Kasumi-1 (cell line): ENCODE measurements at regions not wholly inside any gene's neighbourhood (a gene's known extent, or its start where the extent isn't known, plus 50 kb on each side); places are given as distances from the start of the nearest gene placed in this dataset.
"Not testable (repeated sequence)": the region's sequence is repeated elsewhere in the genome, so short reads cannot be mapped to it uniquely, and the experiment has no call there.

ENCODE experiments used
- DNase-seq, 2 experiments: peaks; one replicate each; lab custom pipeline; 2025; lab: John Stamatoyannopoulos, UW

DNA sequence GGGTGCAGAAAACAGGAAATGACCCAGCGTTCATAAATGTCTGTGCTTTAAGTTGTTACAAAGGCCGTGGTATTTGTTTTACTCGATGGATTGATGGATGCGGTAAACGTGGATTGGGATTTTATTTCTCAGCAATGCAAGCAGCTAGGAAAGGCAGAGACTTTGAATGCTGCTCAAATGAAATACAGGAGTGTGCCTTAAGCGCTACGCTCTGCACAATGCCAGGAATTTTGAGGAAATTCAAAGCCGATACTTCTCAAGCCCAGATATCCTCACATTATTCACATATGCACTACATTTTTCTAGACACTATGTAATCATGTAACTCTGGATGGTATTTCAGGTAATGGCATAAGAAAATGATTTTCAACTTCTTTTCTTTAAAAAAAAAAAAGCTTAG is 514.3 kb upstream of the ADARB2 start:
- no peak for DNase-seq

DNA sequence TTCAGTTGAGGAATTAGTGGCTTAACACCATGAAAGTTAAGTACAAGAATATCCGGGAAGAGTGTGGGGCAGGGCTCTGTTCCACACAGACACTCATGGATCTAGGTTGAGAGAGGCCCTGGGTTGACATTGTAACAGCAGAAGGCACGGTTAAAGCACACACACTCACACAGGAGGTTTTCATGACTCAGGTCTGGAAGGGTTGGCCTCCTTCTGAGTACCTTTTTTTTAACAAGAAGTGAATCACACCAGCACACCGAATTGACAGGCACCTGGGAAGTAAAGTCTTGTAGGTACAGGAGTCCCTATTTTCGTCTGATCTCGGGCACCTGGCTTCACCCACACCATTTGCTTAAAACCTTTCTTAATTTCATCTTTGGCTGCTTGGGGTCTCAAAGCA is 509.4 kb upstream of the ADARB2 start:
- DNase-seq, result no peak

DNA sequence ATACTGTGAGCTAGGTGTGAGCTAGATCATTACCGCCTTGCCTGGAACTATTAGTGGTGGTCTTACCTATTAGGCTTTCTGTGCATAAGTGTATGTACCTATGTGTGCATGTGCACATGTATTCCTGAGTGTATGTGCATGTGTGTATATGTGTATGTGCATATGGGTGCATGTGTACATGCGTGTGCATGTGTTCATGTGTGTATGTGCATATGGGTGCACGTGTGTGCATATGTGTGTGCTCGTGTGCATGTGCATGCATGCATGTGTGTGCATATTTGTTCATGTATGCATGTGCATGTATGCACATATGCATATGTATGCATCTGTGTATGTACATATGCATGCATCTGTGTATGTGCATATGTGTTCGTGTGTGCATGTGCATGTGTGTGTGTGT is 508.3 kb upstream of the ADARB2 start:
- DNase-seq, result no peak

DNA sequence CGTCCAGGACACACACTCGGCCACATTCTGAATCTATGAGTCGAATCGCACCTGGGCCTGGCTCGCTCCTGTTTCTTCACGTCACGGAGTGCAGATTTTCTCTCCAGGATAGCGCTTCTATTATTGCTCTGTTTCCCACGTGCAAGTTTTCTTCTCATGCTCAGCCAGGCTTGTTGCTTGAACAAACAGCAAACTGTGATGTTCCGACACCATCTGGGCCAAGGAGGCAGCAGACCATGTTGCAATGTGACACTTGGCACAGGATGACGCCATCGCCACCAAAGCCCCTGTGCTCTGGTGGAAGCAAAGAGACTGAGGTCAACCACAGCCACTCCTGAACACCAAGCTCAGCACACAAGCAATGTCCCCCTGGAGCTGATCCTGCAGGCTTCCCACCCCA is 507.1 kb upstream of the ADARB2 start:
- DNase-seq, result no peak

DNA sequence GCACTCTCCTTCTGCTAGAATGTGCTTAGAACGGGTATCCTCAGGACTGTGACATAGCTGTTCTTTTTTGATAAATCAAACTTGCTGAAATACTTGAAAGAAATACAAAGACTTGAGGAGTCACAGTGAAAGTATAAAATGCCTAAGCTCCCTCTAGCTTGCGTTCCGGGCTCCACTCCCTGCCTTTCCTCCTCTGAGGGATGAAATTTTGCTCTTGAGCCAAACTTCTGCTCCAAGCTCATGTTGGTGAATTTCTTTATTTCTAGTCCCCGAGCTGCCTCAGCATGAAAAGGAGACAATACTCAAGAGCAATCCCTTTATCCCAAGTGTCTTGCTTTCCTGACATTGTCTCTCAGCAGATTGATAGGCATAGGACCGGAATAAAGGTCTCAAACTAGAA is 499.6 kb upstream of the ADARB2 start:
- DNase-seq, result no peak

DNA sequence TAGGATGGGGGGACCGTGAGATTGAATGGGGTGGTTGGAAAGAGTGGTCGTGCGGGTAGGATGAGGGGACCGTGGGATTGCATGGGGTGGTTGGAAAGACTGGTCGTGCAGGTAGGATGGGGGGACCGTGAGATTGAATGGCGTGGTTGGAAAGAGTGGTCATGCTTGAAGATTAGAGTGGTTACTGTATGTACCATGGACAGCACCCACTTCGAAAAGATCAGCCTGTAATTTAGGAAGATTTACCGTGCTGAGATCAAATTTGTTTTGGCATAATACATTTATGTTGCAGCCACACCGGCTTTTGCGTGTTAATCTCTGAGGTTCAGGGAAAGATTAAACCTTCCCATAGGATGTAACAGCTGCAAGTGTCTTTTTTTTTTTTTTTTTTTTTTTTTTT is 495.2 kb upstream of the ADARB2 start:
- peak in 1 of 2 experiments; percentile 2 for DNase-seq

DNA sequence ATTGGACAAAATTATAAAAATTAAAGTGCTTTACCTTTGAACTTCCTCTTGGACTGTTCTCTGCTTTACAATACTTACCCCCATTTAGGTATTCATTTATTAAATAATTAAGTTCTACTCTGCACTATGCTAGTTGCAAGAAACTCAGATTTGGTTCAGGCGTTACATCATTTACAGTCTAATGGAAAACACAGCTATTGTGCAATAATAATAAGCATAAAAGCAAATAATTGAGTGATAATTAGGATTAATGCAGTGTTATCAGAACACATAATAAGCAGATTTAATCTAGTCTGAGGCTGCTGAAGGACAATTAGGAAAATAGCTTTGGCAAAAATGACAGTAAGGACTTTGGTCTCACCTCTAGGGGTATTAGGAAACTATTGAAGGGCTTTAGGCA is 493.2 kb upstream of the ADARB2 start:
- no peak for DNase-seq

DNA sequence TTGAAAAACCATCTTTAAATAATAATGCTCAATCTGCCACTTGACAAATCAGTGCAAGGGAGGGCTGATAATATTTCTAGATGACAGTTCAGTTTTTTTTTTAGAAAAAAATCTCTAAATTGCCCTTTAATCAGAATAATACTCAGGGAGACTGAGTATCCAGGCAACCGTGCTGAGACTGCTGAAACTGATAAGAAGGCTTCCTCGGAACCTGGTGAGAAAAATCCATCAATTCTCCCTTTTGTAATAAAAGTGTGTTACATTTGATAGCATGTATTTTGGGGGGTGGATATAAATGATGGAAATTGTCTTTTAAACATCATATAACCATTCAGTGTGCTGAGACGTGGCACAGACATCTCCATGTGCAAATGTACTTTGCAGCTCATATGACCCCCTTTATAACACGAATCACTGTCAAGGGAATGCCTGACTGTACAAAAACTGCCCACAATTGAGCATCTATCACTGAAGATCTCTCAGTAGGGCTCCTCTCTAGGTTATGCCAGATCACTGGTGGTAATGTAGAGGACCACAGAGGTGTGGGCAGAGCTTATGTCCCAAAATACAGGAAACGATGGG is 491.1 kb upstream of the ADARB2 start:
- no peak for DNase-seq

DNA sequence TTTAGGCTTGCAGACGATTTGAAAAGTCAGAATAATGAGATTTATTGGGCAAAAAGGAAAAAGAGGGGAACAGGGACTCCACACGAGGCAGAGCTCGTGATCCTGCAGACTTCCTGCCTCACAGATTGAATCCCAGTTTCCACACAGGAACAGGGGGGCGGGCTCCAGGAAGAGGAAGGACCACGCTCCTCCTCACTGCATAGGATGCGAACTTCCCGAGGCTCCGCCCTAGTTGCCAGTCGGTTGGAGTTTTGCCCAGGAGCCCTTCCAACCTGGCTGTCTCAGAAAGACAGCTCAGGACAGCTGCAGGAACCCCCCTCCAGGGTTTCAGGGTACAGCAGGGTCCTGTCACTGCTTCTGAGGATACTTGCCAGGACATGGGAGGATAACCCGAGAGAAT is 488.3 kb upstream of the ADARB2 start:
- DNase-seq, result no peak

DNA sequence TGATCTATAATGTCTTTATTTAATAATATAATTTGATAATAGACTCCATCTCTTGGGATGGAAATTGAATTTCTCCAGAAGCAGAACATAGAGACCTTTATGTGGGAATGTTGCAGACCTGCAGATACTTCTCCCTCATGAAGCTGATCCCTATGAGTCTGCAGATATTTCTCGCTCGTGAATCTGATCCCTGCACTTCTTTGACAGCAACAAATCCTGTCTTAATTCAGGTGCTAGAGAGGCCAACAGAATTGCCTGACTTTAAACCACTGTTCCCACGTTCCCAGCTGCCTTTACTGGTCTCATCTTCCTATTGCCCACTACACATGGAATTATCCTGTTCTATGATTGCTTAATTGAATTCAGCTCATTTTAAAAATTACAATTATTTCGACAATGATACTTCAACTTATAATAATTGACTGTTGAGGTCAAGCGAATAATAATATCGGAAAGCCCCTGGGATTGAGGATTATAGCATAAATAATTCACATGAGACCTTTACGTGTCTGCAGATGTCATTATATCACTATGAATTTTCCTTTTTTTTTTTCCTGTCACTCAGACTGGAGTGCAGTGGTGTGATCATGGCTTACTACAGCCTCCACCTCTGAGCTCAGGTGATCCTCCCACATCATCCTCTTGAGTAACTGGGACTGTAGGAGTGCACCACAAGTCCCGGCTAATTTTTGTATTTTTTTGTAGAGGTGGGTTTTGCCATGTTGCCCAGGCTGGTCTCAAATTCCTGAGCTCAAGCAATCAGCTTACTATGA is 486.4 kb upstream of the ADARB2 start:
- no peak for DNase-seq

DNA sequence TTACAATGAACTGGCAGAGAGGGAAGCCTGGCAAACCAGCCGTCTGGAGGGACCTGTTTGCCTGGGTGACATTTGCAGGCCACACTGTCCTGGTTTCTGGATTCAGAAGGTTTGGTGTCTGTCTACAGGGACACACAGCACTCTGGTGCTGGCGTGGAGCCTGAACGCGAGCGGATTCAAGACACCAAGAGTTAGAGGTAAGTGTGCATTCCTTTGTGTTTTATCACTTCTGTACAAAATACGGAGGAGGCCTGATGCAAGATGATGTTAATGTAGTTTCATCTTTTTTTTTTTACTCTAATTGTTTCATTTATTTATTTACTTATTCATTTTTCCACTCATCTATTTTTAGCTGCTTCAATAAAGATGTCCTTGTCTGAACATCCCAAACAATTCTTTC is 485.3 kb upstream of the ADARB2 start:
- DNase-seq, result no peak

DNA sequence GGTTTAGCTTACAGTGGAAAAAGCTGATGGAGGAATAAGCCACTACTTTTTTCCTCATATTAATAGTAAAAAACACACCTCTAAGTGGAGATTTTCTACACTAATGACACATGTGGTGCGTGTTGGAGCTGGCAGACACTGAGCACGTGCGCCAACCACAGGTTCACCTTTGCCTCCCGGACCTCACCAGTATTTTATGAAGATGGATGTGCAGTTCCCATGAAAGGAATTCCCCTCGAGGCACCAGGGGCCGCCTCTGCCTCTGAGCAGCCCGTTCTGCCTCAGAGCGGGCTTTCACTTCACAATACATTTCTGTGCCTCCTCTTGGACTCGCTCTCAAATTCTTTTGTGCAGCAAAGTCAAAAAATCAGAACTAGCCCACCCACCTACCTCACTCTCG is 477.5 kb upstream of the ADARB2 start:
- no peak for DNase-seq

DNA sequence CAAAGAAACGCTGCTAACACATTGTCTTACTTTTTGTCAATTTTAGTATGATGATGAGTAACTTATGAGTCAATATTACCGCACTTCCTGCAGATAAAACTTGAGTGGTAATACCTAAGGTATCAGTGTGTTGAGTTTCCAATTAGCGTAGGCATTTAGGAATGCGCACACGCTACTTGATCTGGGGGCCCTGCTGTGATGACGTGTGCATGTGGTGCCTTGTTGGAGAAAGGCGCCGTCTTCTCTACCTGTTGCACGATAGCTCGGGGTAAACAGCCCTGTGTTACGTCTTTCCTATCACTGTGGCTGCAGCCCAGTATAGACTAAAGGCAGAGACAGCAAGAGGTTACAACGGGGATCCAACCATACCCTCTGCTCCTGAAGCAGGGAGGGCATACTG is 476.8 kb upstream of the ADARB2 start:
- no peak for DNase-seq

DNA sequence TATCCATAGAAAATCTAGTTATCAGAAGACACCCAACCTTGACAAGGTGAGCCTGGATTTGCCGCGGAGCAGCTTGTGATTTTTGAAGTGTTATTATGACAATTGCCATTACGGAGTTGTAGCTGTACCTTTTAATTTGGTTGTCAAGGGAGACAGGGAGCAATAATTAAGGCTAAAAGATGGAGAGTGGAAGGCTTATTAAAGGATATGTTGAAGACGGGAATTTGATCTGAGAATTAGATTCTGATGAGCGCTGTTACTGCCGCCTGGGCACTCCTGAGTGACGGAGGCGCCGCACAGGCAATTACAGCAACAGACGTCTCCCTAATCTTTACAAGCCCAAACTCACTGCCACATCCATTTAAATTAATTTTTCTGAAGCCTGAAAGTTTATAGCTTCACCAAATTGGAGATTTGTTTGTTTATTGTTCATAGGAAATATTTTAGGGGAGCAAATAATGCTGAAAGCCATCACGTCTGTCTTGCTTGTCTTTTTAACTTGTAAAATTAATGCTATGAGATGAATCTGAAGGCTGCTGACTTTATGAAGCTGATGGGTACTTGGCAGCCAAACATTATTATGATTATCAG is 475.0 kb upstream of the ADARB2 start:
- DNase-seq, result no peak

DNA sequence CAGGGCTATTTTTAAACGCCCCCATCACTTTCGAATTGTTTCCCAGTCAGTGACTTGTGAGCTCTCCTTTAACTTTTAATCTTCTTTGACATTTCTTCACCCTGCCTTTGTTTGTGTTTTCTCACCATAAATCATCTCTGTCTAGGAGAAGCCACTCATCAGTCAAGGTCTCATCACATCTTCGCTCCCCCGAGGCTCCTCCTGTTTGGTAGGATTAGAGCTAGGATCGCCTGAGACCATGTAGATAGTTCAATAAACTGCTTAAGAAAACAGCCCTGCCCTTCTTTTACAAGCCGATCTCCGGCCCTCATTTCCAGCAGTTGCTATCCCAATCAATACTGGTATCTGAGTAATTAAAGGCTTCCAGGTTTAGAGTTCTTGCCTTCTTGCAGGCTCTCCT is 472.8 kb upstream of the ADARB2 start:
- no peak for DNase-seq

DNA sequence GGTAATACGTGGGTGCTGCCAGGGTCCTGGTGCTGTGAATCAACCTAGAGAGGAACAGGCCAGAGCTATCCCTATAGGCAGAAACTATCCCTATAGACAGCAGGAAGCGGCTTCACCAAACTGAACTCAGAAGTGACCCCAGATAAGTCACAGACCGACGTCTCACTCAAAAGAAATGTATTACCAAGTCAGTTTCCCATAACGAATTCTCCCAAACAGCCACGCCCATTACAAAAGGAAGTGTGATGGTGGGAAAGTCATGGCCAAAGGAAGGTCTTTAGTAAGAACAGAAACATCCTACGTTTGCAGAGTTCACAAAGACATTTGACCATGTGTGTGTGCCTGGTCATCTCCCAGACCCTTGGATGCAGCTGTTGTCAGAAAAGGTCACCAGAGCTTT is 470.8 kb upstream of the ADARB2 start:
- no peak for DNase-seq

DNA sequence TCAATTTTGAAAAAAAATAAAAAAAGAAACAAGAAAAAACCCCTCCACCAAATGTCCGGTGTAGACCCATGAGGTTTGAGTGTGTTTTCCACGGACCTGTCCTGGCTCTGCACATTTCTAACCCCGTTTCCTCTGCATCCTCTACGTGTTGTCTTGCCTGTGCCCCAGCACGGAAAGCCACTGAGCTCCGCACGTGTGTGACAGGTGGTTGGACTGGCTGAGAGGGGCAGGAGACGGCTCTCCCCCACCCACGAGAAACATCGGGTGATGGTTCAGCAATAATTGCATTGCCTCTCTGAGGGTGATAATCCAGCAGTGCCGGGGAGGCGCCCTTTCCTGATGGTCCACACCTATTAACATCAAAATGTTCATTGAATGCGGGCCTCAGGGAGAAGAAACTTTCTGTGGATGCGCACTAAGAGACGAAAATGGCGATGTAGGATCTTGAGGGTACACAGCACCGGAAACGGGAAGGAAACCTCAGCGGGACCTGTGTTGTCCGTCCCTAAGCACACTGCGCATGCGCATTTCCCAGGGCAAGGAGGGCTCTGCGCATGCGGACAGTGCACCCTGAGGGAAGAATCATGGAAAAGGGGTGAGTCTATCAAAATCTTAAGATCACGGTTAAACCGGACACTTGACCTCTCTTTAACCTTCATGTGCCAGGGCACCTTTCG is 470.1 kb upstream of the ADARB2 start:
- no peak for DNase-seq

DNA sequence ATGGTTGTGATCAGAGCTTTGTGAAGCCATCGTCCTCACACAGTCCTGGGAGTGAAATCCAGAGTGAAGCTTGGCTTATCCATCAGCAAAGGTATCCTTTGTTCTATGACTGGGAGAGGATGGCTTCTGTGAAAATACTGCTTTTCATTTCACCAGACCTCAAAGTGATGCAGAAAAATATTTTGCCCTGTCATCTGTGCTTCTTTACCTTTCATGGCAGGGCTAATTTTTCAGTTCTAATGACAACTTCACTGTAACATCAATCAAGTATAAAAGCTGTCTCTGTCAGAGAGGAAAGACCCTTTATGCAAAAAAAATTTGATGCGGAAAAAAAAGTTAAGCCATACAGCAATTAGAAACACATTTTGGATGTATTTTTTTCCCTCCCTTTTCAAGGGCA is 468.1 kb upstream of the ADARB2 start:
- DNase-seq, result no peak

DNA sequence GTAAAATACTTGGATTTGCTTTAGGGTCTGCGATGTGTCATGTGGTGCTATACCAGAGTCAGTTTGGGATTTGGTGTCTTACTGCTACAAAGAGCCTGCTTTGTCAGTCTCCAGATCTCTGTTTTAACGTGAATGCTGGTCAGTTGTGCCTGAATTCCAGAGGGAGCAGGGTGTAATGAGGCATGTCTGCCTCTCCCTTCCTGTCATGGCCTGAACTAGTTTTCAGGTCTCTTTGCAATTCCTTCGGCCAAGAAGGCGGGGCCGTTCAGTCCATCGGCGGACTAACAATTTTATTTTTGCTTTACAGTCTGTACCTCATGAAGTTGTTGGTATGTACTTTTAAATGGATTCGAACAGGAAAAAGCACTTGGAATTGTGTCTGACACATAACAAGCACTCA is 465.1 kb upstream of the ADARB2 start:
- DNase-seq, result no peak

DNA sequence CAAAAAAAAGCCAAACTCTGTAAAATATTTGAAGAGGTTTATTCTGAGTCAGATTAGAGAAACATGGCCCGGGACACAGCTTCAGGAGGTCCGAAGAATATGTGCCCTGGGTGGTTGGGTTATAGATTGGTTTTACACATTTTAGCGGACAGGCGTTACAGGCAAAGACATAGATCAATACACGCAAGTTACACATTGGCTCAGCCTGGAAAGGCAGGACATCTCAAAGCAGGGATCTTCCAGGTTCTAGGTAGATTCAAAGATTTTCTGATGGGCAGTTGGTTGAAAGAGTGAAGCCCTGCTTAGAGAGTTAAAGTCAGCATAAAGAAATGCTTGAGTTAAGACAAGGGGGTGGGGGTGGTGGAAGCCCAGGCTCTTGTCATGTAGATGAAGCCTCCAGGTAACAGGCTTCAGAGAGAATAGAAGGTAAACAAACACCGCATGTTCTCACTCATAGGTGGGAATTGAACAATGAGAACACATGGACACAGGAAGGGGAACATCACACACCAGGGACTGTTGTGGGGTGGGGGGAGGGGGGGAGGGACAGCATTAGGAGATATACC is 464.3 kb upstream of the ADARB2 start:
- DNase-seq, result no peak

DNA sequence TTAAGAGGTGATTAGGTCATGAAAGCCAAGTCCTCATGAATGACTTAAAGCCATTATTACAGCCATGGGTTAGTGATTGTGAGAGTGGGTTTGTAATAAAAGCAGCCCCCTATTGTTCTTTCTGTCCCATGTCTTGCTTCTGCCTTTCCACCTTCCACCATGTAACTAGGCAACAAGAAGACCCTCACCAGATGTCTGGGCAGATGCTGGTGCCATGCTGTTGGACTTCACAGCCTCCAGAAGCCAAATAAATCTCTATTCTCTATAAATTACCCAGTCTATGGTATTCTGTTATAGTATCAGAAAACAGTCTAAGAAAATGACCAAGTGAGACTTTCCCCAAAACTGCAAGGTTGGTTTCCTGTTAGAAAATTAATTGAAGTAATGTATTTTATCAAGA is 460.3 kb upstream of the ADARB2 start:
- DNase-seq, result no peak

DNA sequence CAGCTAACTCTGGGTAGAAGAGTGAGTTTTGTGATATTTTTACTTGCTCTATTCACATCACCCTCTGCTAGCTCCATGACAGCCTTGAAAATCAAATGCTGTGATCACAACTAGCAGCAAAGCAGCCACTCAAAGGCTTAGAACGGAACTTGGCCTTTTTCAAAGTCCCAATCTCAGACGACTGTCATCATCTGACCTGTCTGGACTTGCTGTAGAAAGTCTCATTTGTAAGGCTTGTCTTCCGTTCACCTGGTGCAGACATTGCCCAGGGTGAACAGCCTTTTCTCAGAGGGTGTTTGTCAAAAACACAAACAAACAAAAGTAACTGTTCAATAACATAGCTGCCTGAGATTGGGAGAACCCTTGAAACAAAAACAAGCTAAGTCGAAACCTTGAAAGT is 458.9 kb upstream of the ADARB2 start:
- no peak for DNase-seq

DNA sequence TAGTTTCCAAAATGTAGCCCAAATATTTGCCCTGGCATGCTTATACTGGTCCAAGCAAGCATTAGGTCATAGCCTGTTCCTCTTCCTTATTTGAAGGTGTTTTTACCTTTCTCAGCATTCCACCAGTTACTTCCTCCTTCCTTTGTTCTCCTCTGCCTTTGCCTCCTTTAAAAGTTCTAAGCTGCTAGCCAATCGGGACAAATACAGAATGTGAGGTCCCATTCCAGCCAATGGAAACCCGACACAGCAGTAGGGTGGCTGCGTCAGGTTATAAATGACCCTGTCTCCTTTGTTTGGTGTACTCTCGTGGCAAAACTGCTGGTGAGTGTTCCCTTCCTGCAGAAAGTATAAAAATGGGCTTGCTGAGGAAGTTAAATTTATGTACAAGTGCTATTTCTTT is 452.0 kb upstream of the ADARB2 start:
- DNase-seq, result not testable (repeated sequence)
